Amniotic epithelial cell (primary cell): ENCODE measurements at regions not wholly inside any gene's neighbourhood (a gene's known extent, or its start where the extent isn't known, plus 50 kb on each side); places are given as distances from the start of the nearest gene placed in this dataset.
"Not testable (repeated sequence)": the region's sequence is repeated elsewhere in the genome, so short reads cannot be mapped to it uniquely, and the experiment has no call there.

ENCODE experiments used
- DNase-seq: peaks from one replicate; pipeline ENCODE4 v3.0.0-alpha.2; 2010; ENCODE audit warnings: low read depth

DNA sequence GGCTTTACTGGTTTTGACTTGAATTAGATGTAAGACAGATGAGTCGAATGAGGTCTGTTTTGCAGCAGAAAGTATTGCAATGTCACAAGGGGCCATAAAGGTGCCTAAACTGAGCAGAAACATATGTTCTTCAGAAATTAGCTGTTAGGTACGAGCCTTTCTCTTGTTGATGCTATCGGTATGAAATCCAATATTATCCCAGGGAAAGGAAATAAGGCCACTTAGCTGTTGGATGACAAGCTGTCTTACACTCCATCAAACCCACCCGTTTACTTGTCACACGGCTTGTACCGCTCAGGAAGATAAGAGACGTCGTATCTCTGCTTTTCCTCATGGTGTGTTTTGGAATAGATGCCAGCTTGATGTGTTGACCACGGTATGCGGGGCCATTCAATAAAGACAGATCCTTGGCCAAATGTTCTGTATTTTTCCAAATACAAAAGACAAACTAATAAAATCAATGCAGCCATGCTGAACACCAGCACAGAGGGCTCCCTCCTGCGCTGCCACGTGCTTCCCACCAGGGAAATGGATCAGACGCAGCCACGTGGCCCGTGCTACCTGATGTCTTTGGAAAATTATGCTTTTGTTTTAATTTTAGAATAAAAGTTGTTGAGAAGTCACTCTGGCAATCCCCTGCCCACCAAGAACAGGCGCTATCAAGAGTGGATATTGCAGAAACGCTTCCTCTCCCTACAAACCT is 255.9 kb upstream of the SULF2 start:
- no peak for DNase-seq

DNA sequence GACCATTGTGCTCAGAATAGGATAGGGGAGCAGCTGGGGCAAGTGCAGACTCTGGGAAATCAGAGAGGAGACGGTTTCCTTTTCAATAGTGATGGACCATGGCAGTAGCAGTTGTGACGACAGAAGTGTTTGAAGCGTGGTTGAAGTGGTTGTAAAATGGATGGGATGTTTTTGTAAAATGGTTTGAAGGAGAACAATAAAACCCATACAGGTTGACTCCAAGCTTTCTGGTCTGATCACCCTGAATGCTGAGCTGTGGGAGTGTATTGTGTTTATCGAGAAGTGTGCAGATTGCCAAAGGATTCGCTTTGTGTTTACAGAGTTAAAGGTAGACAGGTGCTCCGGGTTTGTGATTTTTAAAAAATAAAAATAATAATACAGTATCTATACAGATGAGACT is 255.2 kb upstream of the SULF2 start:
- DNase-seq: no peak

- no peak for DNase-seq
Observed at GRCh38 chr20:48040051-48040450, 254.8 kb upstream of the SULF2 start.

DNA sequence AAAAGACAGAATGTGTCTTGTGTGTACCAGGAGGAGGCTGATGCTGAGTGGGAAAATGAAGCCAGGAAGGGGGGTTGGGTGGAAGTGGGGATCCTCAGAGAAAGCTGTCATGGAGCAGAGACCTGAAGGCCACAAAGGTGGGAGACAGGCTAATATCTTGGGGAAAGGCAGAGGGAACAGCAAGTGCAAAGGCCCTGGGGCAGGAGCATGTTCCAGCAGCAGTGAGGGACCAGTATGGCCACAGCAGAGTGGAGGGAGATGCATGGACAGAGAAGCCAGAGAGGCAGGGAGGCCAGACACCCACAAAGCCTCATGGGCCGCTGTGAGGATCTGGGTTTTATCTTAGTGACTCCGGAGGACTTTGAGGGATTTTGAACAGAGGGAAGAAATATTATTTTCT is 254.2 kb upstream of the SULF2 start:
- DNase-seq: no peak

DNA sequence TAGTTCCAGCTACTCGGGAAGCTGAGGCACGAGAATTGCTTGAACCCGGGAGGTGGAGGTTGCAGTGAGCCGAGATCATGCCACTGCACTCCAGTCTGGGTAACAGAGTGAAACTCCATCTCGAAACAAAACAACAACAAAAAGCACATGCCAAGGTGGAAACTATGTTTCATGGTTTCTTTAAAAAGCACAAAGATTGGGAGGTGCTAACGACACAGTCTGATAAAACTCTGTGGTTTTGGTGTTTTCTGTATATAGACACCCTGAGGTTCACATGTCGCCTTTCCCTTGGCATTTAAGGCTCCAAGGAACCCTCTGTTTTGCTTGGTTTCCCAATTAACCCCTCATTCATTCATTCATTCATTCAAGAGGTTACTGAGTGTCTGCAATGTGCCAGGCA is 253.4 kb upstream of the SULF2 start:
- no peak for DNase-seq

- not testable (repeated sequence) for DNase-seq
Observed at GRCh38 chr20:48037798-48038197, 252.5 kb upstream of the SULF2 start.

- DNase-seq: peak; percentile 45
Observed at GRCh38 chr20:48035961-48036731, 250.9 kb upstream of the SULF2 start.

DNA sequence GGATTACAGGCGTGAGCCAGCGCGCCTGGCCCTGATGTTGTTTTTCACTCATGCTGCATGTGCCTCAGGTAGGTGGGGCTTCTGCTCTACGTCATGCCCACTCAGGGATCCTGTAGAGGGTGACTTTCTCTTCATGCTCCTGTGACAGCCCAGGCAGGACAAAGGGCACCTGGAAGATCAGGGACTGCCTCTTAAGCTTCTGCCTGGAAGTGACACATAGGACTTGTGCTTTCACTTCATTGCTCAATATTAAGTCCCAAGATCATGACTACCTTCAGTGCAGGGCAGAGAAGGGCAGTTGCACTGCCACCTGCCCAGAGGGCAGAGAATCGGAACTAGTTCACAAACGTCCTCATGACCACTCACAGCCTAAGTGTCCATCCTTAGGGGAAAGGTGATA is 249.5 kb upstream of the SULF2 start:
- no peak for DNase-seq

DNA sequence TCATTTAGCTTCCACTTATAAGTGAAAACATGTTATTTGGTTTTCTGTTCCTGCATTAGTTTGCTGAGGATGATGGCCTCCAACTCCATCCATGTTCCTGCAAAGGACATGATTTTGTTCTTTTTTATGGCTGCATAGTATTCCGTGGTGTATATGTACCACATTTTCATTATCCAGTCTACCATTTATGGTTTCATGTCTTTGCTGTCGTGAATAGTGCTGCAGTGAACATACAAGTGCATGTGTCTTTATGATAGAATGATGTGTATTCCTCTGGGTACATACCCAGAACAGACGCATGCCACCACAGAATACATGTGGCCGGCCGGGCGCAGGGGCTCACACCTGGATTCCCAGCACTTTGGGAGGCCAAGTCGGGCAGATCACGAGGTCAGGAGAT is 247.7 kb upstream of the SULF2 start:
- not testable (repeated sequence) for DNase-seq

- DNase-seq: no peak
Observed at GRCh38 chr20:48031122-48031521, 245.8 kb upstream of the SULF2 start.

- DNase-seq: no peak
Observed at GRCh38 chr20:48026981-48027592, 241.8 kb upstream of the SULF2 start.

DNA sequence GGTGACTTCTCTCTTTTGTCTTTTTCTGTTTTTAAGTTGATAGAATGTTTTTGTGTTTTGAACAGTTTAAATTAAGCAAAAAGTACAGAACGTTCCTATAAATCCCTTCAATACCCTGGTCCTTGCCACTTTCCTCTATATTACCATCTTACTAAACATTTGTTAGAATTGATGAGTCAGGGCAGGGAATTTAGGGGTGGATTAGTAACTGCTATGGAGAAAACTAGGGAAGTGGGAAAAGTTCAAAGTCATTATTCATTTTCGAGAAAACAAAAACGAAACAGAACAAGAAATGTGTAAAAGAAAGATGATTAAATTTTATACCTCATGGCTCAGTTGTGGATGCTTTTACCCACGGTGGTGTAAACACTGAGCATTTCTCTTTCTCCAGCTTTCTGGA is 240.4 kb upstream of the SULF2 start:
- peak; percentile 81 for DNase-seq

GRCh38 chr20:48025051-48025515 is 239.8 kb upstream of the SULF2 start:
- DNase-seq: peak; percentile 83

DNA sequence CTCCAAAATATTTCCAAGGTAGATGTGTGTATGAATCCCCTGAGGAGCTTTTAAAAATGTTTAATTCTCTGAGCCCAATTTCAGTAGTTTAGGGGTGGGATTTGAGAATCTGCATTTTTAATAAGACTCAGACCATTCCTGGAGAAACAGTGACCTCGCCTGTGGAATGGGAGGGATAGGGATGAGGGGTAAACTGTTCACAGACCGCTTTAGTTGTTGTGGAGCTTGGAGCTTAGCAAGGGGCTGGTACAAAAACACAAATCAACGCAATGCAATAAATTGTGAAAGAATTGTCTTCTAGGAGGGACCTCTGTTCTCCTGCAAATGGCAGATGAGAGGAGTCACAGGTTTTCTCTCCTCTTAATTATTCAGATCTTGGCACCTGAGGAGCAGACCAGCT is 239.3 kb upstream of the SULF2 start:
- peak; percentile 29 for DNase-seq

DNA sequence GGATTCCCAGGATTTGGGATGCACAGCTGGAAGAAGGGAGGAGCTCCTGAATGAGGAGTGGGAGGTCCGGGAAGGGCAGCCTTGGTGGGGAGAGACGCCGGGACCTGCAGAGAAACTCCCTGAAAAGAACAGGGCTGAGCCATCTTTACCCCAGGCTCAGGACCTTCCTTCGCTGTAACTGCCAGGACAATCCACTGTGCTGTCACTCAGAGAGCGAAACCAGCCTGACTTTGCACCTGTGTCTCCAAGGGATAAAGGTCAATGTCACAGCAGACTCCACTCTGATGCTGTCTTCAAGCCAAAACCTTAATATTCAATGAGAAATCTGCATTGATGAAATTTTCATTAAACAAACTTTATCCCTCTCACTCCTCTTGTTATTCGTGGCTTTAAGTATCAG is 235.4 kb upstream of the SULF2 start:
- not testable (repeated sequence) for DNase-seq

GRCh38 chr20:48019940-48020339 is 234.7 kb upstream of the SULF2 start:
- DNase-seq: no peak

GRCh38 chr20:48019496-48019895 is 234.2 kb upstream of the SULF2 start:
- DNase-seq: no peak

DNA sequence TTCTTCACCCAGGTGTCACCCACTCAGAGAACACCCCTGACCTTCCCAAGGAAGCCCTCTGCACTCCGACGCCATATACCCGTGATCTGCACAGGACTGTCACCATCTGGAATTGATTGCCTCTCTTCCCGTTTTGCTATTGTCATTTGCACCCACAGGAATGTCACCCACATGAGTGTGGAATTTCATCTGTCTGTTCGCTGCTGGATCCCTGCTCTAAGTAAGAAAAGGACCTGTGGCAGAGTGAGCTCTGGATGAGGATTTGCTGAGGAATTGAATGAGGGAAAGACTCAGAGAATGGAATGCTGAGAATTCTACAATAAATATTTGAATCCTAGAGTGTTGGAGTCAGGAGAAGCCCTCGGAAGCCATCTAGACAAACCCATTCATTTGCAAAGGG is 233.6 kb upstream of the SULF2 start:
- peak; percentile 32 for DNase-seq

DNA sequence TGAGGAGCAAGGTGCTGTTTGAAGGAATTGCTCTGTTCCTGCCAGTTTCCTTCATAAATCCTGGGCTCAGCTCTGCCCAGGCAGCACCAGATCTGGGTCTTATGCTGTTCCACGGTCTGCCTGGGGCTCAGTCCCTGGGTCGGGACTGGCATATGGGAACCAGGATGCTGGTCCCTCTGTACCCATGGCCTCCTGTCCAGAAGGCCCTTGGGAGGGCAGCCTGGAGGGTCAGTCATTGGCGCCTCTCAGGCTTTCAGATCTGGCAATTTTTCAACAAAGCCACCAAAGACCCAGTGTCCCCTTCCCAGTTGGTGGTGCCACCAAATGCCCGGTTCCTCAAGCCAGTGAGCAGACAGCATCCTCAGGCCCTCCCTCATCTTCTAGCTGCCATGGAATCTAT is 232.7 kb upstream of the SULF2 start:
- no peak for DNase-seq

DNA sequence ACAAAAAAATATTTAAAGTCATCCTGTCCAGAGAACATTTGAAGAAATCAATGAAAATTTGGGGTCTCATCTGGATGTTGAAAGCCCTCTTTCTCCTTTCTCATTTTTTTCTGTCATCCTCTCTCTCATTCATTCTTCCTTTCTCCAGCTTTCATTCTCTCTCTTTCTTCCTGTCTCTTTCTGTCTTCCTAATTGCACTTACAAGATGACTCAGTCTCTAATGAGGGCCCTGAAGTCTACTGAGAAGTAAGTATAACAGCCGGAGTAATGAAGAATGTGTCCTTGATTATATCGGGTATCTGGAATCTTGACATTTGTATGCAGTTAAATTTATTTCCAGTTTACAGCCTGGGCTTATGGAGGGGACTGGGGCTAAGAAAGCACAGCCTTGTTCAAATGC is 232.2 kb upstream of the SULF2 start:
- peak; percentile 24 for DNase-seq

GRCh38 chr20:48015943-48016723 is 230.9 kb upstream of the SULF2 start:
- DNase-seq: peak; percentile 92
